Heart left ventricle (tissue), 13 donors: ENCODE measurements at regions not wholly inside any gene's neighbourhood (a gene's known extent, or its start where the extent isn't known, plus 50 kb on each side); places are given as distances from the start of the nearest gene placed in this dataset.

Experiments used
- CTCF ChIP-seq, 12 donors: fragments of 200-600 bp; sonication (generic) in 4 of 12; IDR thresholded peaks; one replicate each; pipeline versions ENCODE4 v1.5.0 to v1.8.0; 2018 to 2022; ENCODE audit warnings: antibody characterized with exemption in 12 of 12, mild to moderate bottlenecking in 5 of 12
- POLR2A ChIP-seq, 2 donors: fragments of 450-650 bp; IDR thresholded peaks; one replicate each; pipeline ENCODE4 v1.6.1; 2017; ENCODE audit warnings: antibody characterized with exemption in 2 of 2, mild to moderate bottlenecking in 2 of 2, moderate library complexity in 2 of 2
- donor health status: ischemic (EF 13 %, LVEDD 7.1; RV severe dilation, severe dysfunction).
- donor health status: DM: no; HTN: yes; CAD: no.
- donor health status: DM: no; HTN: no; CAD: no.
- donor health status: ischemic (EF 25% LVEDD 6.9; RV normal size, moderate dysfunction).
- donor health status: ischemic (EF 25% LVEDD 5.7; RV mildly dilated, moderate dysfunction).
- donor health status: ischemic (EF 35%, LVEDD 5.7; RV mildly dilated, moderate dysfunction).
- donor health status: nonischemic (EF 11% LVEDD 7.7; RV severe dilation, severe dysfunction).
- donor health status: DM: yes; HTN: yes; CAD: no.
- donor health status: PGD.
- donor health status: ischemic (EF 29% LVEDD 5.4; RV normal size, mild dysfunction).
- donor health status: nonischemic (EF 23%, LVEDD 6.1; RV moderate dilation, normal function).

GRCh38 chr5:101838435-101838834 is 457.6 kb downstream of the SLCO4C1 start:
- TF ChIP-seq CTCF (IDR thresholded peaks at IDR 0.05) (no peak), POLR2A (IDR thresholded peaks at IDR 0.05) (no peak)
